Lower leg skin (tissue), 3 donors: ENCODE measurements at regions not wholly inside any gene's neighbourhood (a gene's known extent, or its start where the extent isn't known, plus 50 kb on each side); places are given as distances from the start of the nearest gene placed in this dataset.

Source experiments
- POLR2A ChIP-seq, 2 donors: fragments of 450-650 bp; IDR thresholded peaks; one replicate each; pipeline ENCODE4 v1.6.1; 2016 to 2017; ENCODE audit warnings: antibody characterized with exemption in 2 of 2, mild to moderate bottlenecking in 1 of 2, moderate library complexity in 1 of 2
- TF ChIP-seq, protein P1 (sequence below), 3 donors: fragments of 450-650 bp; IDR thresholded peaks; one replicate each; pipeline ENCODE4 v1.5.1; 2016; ENCODE audit warnings: antibody characterized with exemption in 3 of 3, mild to moderate bottlenecking in 3 of 3, moderate library complexity in 2 of 3

- TF ChIP-seq POLR2A (IDR thresholded peaks at IDR 0.05), result no peak
- TF ChIP-seq, protein P1, sequence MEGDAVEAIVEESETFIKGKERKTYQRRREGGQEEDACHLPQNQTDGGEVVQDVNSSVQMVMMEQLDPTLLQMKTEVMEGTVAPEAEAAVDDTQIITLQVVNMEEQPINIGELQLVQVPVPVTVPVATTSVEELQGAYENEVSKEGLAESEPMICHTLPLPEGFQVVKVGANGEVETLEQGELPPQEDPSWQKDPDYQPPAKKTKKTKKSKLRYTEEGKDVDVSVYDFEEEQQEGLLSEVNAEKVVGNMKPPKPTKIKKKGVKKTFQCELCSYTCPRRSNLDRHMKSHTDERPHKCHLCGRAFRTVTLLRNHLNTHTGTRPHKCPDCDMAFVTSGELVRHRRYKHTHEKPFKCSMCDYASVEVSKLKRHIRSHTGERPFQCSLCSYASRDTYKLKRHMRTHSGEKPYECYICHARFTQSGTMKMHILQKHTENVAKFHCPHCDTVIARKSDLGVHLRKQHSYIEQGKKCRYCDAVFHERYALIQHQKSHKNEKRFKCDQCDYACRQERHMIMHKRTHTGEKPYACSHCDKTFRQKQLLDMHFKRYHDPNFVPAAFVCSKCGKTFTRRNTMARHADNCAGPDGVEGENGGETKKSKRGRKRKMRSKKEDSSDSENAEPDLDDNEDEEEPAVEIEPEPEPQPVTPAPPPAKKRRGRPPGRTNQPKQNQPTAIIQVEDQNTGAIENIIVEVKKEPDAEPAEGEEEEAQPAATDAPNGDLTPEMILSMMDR (IDR thresholded peaks at IDR 0.05), result no peak
Measured at GRCh38 chr10:8240861-8241260, 186.4 kb downstream of the GATA3 start.
